HG03575 (cell line): ENCODE measurements at regions not wholly inside any gene's neighbourhood (a gene's known extent, or its start where the extent isn't known, plus 50 kb on each side); places are given as distances from the start of the nearest gene placed in this dataset.

ENCODE experiments used
- ATAC-seq: cut with Tn5 transposase; IDR thresholded peaks from one replicate; pipeline ENCODE4 v1.9.1; 2021; ENCODE audit not compliant: unreplicated experiment, insufficient number of reproducible peaks, low FRiP score; ENCODE audit errors: extremely low read depth

DNA sequence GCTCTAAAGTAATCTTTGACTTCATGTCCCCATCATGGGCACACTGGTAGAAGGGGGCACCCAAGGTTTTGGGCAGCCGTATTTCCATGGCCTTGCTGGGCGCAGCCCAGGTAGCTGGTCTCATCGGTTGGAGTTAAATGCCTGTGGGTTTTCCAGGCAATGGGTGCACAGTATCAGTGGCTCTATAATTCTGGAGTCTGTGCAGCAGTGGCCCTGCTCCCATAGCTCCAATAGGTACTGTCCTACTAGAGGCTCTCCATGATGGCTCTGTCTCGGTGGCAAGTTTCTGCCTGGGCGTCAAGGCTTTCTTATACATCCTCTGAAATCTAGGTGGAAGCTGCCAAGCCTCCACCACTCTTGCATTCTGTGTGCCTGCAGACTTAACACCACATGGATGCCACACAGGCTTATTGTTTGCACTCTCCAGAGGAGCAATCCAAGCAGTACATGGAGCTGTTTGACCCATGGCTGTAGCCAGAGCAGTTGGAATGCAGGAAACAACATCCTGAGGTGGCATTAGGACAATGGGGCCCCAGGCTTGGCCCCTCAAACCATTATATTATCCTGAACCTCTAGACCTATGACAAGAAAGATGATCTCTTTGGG is 60.5 kb upstream of the UGT8 start:
- ATAC-seq = no peak

DNA sequence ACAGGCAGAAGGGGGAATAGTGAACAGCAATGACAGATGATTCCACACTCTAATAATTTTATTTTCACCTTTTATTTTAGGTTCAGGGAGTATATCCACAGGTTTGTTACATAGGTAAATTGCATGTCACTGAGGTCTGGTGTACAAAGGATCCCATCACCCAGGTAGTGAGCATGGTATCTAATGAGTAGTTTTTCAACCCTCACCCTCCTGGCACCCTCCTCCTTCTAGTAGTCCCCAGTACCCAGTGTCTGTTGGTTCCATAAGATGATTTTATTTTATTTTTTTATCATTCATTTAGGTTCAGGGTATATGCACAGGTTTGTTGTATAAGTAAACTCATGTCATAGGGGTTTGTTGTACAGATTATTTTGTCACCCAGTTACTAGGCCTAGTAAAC is 58.6 kb upstream of the UGT8 start:
- ATAC-seq = no peak

DNA sequence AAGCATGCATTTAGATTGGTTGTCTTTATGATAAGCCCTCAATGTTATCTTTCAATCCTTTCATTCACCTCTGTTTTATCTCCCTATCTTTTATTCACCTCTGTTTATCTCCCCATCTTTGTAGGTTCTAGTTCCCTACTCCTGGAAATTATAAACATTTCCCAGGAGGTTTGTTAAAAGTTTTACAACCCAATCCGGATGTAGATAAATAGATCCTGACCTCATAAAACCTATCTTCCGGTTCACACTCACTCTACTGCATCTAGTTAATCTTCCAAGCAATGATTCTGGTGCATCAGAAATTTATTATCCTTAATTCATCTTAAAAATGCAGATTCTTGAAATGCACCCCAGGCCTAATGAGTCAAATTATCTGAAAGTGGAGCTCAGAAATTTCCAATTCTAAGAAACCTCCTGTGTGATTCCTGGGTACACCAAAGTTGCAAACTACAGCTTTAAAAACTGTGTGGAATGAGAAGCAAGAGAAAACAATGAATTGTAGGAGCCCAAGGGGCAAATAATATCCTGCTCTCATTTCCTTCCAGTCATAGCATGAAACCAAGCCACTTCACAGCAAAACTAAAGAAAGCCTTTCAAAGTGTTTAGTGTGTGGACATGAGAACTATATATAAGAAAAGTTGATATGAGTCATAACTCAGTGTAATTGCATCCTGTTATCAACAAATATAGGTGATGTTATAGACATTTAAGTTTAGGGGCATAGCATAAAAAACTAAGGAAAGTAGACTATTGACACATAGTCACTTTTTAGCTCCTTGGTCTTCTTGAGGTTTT is 51.1 kb upstream of the UGT8 start:
- ATAC-seq = no peak
